GM18498 (cell line): ENCODE measurements at regions not wholly inside any gene's neighbourhood (a gene's known extent, or its start where the extent isn't known, plus 50 kb on each side); places are given as distances from the start of the nearest gene placed in this dataset.
"Not testable (repeated sequence)": the region's sequence is repeated elsewhere in the genome, so short reads cannot be mapped to it uniquely, and the experiment has no call there.

ENCODE experiments used
- ATAC-seq: cut with Tn5 transposase; IDR thresholded peaks from one replicate; pipeline ENCODE4 v1.9.1; 2021; ENCODE audit warnings: mild to moderate bottlenecking, moderate library complexity; ENCODE audit not compliant: unreplicated experiment

DNA sequence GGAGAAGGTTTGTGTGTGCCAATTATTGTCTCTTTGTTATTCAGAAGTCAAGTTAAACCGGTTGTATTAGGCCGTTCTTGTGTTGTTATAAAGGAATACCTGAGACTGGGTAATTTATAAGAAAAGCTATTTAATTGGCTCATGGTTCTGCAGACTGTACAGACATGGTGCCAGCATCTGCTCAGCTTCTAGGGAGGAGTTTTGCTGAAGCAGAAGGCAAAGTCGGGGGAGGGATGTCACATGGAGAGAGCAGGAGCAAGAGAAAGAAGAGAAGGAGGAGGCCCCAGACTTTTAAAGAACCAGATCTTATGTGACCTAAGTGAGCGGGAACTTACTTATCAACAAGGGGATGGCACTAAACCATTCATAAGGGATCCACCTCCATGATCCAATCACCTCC, 349.3 kb upstream of the PCDH18 start:
- ATAC-seq, result no peak

DNA sequence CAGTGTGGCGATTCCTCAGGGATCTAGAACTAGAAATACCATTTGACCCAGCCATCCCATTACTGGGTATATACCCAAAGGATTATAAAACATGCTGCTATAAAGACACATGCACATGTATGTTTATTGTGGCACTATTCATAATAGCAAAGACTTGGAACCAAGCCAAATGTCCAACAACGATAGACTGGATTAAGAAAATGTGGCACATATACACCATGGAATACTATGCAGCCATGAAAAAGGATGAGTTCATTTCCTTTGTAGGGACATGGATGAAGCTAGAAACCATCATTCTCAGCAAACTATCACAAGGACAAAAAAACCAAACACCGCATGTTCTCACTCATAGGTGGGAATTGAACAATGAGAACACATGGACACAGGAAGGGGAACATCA, 335.8 kb upstream of the PCDH18 start:
- not testable (repeated sequence) for ATAC-seq

DNA sequence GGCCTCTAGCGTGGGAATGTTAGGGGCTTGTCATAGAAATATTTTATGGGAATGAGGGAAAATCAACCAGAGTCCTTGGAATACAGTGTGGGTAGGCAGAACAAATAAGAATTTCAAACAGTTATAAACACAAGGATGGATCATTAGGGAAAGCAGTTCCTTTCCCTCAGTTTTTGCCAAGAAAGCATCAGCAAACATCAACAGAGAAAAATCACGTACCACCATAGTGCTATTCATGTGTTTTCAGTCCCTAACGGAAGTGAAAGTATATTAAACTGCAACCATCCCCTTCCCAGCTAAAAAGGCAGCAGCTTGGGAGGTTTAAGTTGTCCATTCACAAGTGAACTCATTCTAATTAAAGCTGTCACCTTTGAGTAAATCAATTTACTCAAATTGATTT, 334.4 kb upstream of the PCDH18 start:
- ATAC-seq, result no peak

DNA sequence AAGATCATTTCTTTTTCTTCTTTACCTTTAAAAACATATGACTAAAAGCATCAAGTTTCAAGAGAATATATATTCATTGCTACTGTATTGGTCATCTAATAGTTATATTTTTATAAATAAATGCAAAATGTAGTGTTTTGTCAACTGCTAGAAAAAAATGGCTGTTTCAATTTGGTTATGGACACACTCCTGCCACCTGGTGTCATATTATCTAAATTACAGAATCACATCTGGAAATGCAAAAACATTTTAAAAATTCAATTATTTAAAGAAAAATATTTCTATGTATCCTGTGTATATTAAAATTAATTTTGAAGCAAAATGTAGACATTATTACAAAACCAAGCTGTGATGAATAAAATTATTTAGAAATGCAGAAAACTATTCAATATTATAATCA, 329.4 kb upstream of the PCDH18 start:
- no peak for ATAC-seq

DNA sequence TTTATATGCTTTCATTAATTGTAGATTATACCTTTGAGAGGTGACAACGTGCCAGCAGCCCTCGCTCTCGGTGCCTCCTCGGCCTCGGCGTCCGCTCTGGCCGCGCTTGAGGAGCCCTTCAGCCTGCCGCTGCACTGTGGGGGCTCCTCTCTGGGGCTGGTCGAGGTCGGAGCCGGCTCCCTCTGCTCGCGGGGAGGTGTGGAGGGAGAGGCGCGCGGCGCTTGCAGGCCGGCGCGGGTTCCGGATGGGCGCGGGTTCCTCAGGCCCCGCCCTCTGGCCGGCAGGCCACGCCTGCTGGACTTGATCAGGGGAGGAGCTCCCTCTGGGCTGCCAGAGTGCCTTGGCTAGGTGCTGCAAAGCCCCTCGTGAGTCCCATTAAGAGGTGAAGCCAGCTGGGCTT, 321.1 kb upstream of the PCDH18 start:
- no peak for ATAC-seq

DNA sequence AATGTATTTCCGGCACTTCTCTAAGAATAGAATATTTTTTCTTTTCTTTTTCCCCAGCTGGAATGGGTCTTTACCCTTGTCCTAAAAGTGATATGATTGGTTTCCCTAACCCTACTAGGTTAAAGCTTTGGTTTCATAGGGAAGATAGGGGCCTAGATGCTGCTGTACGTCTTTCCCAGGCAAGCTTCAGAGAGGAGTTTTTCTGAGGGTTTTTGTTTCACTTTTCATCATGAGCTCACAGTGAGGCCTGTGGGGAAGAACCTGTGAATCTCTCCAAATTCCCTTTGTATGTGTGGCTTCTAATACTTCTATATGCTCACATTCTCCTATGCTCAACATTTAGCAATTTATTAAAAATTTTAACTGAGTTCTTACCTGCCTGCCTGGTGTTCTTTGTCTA, 320.0 kb upstream of the PCDH18 start:
- no peak for ATAC-seq

DNA sequence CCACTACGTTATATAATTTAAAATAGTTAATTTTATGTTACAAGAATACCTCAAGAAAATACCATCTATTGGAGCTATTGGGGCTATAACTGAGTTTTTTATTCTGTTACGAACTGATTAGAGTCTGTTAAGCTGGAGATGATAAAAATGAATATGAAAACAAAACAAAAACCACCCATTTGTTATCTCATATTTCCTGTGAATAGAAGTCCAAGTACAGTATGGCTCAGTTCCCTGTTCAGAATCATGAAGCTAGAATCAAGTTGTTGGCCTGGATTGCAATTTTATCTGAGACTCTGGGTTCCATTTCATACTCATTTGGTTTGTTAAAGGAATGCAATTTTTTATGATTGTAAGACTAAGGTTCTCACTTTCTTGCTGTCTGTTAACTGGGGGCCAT, 319.1 kb upstream of the PCDH18 start:
- no peak for ATAC-seq

DNA sequence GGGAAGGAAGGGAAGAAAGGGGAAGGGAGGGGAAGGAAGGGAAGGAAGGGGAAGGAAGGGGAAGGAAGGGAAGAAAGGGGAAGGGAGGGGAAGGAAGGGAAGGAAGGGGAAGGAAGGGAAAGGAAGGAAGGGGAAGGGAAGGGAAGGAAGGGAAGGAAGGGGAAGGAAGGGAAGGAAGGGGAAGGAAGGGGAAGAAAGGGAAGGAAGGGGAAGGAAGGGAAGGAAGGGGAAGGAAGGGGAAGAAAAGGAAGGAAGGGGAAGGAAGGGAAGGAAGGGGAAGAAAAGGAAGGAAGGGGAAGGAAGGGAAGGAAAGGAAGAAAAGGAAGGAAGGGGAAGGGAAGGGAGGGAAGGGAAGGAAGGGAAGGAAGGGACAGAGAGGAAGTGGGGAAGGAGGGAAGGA, 295.7 kb upstream of the PCDH18 start:
- ATAC-seq, result not testable (repeated sequence)

DNA sequence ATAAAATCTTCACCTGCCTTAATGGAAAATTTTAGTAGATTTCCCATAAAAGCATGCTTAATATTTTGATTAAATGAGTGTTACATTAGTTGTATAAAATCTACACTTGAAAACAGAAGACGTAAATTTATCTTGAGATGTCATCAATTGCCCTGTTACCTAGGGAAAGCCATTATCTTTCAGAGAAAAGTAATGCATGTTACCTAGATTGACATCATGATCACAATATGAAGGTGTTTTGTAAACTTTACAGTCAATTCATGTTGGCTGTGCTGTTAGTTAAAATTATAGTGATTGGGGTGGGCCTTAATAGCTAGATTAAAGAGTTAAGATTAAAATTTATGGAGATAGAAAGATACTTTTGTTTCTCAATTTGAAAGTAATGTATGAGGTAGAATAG, 293.2 kb upstream of the PCDH18 start:
- no peak for ATAC-seq

DNA sequence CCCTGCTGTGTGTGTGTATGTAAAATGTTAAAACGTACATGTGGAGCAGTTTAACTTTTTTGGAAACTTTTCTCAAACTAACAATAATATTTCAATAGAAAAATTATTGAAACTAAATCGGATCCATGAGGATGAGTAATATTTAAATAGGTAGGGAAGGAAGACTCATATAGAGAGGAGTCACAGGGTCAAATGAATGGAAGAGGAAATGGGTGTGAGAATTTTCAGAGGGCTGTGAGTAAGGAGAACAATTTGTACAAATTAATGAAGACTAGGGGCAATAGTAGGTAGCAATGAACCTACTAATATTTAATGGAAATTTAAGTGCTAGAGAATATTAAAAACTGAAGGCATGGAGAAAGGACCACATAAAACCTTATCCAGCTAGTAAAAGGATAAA, 290.7 kb upstream of the PCDH18 start:
- no peak for ATAC-seq

DNA sequence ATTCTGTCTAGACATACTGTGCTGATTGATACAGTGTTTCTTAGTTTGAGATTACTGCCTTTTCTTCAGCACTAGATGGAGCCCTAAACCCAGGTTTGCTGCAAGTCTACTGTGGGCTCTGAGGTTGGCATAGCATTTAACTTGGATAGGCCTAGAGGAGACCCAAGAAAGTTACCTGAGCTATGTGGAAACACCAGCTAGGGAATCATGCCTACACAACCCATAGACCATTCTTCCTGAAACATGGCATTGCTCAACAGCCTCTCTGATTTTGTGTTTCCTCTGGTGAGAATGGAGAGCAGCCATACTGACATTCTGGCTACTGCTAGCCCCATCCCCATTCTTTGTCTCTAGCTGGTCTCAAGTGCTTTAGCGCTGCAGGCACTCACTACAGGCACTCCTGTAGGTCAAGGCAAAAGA, 287.7 kb upstream of the PCDH18 start:
- peak; percentile 92 for ATAC-seq

DNA sequence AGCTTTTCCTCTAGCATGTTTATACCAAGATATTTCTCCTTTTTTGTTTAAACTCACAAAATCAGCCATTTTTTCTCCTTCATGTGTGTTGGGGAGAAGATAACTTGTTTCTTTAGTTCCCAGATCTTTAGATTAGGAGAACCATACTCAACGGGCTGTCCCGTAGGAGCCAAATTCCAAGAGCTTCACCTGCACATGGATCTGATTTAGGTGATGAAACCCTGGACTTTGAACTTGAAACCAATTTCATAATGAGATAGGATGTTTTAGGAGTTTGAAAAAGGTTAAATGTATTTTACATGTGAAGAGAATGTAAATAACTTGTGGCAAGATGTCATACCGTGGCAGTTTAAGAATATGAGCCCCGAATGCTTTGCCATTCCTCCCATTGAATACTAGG, 280.0 kb upstream of the PCDH18 start:
- ATAC-seq, result no peak

DNA sequence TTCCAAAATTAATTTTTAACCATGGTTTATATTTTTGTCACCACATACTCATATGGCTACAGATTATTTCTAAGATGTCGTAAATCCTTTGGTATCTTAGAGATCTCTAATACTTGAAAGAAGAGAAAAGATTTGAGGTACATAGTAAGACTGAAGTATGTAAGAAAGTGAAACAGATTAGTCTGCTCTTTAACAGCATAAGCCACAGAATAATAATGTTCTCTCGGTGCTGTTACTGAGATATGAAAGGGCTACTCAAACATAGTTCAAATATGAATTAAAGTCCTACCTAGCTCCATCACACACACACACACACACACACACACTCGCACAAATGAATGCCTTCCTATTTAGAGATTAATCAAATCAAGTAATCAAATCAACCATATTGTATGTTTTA, 274.1 kb upstream of the PCDH18 start:
- ATAC-seq, result no peak

DNA sequence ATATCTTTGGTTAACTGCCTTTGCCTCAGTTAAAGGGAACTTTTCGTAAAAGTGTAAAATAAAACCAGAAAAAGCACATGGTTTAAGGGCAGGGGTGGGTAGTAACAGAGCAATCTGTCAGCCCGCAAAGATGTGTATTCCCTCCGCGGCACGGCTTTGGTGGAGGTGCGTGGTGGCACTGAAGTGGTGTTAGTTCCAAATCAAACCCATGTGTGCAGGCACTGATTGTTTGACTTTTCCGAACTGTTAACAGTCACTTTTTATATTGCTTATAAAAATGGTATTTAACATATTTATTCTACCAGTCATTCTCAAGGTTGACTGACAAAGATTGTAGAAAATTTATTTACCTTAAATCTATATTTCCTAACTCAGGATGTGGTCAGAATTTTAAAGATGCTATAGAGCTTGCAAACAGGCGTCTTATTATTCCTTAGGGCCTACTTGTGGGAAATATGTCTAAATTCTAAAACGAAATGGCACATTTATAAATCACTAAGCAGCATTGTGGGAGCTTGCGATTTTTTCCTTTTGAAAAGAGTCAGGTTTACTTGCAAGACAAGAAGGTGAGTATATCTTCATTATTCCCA, 272.7 kb upstream of the PCDH18 start:
- no peak for ATAC-seq

DNA sequence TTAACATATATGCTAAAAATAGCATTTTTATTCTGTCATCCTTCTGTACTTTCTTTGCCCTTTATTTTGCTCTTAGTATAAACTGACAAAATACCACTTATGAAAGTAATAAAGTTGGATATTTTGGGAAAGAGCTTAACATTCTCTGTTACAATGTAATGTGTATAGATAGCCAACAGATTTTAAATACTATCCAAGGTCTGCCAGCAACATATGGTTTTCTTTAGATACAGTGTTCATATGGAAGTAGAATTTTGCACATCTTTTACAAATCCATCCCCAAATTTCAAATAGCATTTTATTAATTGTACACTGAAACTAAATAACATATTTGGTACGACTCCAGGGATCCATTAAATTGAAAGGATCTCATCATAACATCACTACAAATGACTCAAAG, 268.6 kb upstream of the PCDH18 start:
- ATAC-seq, result no peak

DNA sequence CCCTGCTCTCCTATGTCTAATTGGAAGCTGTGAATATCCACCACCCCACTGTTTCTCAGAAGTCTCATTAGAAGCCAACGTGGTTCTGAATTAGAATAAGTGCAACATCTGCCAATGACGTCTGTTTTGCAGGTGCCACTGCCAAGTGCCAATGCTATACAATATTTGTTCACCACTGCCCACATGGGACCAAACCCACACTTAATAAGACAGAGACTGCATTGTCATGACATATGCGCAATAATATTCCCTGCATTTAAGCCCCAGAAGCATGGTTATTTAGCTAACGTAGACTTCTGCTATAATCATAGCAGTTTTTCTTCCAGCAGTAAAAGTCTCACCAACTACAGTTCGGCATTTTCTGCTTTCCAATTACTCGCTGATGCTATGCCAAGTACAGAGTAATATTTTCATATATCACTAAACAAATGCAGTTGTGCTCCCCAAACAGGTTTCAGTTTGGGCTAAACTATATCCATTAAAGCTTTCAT, 262.5 kb upstream of the PCDH18 start:
- ATAC-seq, result no peak

DNA sequence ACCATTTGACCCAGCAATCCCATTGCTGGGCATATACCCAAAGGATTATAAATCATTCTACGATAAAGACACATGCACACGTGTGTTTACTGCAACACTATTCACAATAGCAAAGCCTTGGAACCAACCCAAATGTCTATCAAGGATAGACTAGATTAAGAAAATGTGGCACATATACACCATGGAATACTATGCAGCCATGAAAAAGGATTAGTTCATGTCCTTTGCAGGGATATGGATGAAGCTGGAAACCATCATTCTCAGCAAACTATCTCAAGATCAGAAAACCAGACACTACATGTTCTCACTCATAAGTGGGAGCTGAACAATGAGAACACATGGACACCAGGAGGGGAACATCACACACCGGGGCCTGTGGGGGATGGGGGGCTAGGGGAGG, 257.0 kb upstream of the PCDH18 start:
- ATAC-seq, result not testable (repeated sequence)

DNA sequence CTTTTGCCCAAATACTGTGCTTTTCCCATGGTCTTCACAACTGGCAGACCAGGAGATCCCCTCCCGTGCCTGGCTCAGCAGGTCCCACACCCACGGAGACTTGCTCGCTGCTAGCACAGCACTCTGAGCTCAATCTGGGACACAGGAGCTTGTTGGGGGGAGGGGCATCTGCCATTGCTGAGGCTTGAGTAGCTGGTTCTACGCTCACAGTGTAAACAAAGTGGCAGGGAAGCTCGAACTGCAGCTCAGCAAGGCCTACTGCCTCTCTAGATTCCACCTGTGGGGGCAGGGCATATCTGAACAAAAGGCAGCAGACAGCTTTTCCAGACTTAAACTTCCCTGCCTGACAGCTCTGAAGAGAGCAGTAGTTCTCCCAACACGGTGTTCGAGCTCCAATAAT, 251.6 kb upstream of the PCDH18 start:
- not testable (repeated sequence) for ATAC-seq

DNA sequence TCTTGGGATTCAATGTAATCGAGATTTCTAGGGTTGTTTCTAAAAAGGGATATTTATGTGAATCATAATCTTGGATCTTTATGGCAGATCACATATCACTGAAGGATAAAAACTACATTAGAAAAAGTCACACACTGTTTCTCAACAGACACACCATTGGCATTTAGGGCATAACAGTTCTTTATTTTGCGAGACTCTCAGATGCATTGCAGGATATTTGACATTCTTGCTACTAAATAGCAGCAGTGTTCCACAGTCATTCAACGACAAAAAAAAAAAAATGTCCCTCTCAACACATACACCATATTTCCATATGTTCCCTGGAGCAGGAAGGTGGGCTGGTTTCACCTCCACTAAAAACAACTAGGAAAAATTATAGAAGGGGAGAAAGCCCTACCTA, 243.4 kb upstream of the PCDH18 start:
- ATAC-seq, result no peak

DNA sequence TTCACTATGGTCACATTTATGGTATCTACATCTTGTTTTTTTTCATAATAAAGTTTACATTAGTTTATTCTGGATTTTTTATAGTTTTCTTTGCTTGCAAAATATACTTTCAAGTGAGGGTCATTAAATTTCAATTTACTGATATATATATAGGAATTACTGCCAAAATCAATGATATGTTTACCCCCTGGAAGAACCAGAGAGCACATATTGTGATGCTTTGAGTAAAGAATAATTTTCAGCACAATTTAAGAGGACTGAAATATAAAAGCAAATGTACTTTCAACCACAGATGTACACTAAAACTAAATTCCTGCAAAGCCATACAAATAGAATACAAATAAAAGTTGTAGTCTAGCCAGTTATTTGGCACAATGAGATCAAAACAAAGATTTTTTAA, 242.2 kb upstream of the PCDH18 start:
- no peak for ATAC-seq

DNA sequence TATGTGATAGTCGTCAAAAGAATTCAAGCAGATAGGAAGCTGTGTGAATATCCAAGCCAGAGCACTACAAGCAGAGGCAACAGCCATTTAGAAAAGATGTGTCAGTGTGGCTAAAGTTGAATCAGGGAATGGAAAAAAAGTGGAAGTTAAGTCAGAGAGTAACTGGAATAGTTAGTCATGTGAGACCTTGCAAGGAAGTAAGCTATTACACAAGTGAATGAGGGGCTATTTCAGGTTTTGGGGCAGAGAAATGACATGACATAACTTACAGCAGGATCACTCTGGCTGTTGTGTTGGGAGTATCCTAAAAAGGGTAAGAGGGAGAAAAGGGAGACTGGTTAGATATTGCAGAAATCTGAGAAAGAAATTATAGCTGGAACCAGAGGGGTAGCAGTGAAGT, 236.6 kb upstream of the PCDH18 start:
- no peak for ATAC-seq

DNA sequence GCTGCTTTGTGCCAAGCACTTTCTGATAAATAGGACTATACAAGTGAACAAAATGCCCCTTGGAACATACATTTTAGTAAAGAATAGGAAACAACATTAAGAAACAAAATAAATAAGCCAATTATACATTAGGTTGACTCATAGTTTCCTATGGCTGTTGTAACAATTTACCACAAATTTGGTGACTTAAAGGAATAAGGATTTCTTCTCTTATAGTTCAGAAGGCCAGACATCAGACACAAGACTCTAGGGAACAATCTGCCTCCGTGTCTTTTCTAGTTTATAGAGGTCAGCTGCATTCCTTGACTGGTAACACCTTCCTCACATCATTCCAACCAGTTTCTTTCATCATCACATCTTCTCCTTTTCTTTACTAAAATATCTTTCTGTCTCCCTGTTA, 235.9 kb upstream of the PCDH18 start:
- no peak for ATAC-seq

DNA sequence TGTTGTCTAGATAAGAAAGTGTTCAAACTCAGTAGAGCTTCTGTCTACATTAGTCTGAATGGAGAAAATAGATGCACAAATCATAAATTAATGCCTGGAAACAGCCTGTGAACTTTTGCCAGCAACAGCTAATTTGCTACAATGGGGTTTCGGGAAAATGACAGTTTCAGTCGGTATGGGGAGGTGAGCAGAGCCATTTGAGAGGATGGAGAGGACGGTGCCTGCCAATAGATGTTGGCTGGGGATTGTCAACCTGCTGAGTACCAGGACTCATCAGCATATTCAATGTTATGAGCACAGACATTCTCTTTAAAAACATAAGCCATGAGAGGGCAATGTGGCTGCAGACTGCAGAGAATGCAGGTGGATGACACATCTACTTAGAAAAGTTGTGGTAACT, 230.3 kb upstream of the PCDH18 start:
- no peak for ATAC-seq
